ENCODE measurements at regions not wholly inside any gene's neighbourhood (a gene's known extent, or its start where the extent isn't known, plus 50 kb on each side); places are given as distances from the start of the nearest gene placed in this dataset.

GRCh38 chr15:37204692-37205091 lies 104.3 kb upstream of the MEIS2 start:
- TF ChIP-seq, protein P1, sequence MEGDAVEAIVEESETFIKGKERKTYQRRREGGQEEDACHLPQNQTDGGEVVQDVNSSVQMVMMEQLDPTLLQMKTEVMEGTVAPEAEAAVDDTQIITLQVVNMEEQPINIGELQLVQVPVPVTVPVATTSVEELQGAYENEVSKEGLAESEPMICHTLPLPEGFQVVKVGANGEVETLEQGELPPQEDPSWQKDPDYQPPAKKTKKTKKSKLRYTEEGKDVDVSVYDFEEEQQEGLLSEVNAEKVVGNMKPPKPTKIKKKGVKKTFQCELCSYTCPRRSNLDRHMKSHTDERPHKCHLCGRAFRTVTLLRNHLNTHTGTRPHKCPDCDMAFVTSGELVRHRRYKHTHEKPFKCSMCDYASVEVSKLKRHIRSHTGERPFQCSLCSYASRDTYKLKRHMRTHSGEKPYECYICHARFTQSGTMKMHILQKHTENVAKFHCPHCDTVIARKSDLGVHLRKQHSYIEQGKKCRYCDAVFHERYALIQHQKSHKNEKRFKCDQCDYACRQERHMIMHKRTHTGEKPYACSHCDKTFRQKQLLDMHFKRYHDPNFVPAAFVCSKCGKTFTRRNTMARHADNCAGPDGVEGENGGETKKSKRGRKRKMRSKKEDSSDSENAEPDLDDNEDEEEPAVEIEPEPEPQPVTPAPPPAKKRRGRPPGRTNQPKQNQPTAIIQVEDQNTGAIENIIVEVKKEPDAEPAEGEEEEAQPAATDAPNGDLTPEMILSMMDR (IDR thresholded peaks at IDR 0.05), result no peak
- TF ChIP-seq POLR2A (IDR thresholded peaks at IDR 0.05), result no peak
- intact Hi-C loops (cut with DNase I; ENCODE audit: low total_unique reads), result no loop called here
- H3K27ac ChIP-seq, result no peak overlapping the region
- H3K27me3 ChIP-seq, result no peaks in the 10 kb centered on the region
- H3K4me1 ChIP-seq, result no peaks in the 10 kb centered on the region
- no peaks in the 10 kb centered on the region for H3K36me3 ChIP-seq
- DNase-seq, result no peak
- H3K4me3 ChIP-seq, result no peak overlapping the region
- H3K9me3 ChIP-seq, result no peaks in the 10 kb centered on the region

DNA sequence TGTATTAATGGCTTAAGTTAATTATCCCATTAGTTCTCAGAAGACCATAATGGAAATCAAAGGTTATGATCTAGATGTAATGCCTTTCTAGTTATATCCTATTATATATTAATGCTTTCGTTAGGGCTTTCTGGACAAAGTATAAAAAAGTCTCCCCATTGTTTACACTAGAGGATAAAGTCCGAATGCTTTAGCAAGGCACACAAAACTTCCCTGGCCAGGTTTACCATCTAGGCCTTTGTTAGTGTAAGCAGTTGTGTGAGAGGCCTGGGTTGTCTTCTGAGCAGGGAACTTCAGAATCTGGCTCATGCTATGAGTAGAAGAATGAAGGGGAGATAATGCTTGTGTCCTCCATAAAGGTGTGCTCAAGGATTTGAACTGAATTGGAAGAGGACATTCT lies 106.3 kb upstream of the MEIS2 start:
- no peaks in the 10 kb centered on the region for H3K27me3 ChIP-seq
- H3K9me3 ChIP-seq, result no peaks in the 10 kb centered on the region
- intact Hi-C loops (cut with DNase I; ENCODE audit: low total_unique reads), result no loop called here
- no peaks in the 10 kb centered on the region for H3K4me1 ChIP-seq
- H3K4me3 ChIP-seq, result no peak overlapping the region
- no peaks in the 10 kb centered on the region for H3K36me3 ChIP-seq
- TF ChIP-seq POLR2A (IDR thresholded peaks at IDR 0.05), result no peak
- TF ChIP-seq, protein P1 (IDR thresholded peaks at IDR 0.05), result no peak
- DNase-seq, result no peak
- no peak overlapping the region for H3K27ac ChIP-seq

GRCh38 chr15:37208146-37209040 lies 108.0 kb upstream of the MEIS2 start:
- H3K27ac ChIP-seq, result no peak overlapping the region
- H3K4me3 ChIP-seq, result no peak overlapping the region
- intact Hi-C loops (cut with DNase I; ENCODE audit: low total_unique reads), result no loop called here
- no peak for DNase-seq
- TF ChIP-seq POLR2A (IDR thresholded peaks at IDR 0.05), result no peak
- TF ChIP-seq, protein P1 (IDR thresholded peaks at IDR 0.05), result no peak
- no peaks in the 10 kb centered on the region for H3K36me3 ChIP-seq
- no peaks in the 10 kb centered on the region for H3K27me3 ChIP-seq
- H3K4me1 ChIP-seq, result no peaks in the 10 kb centered on the region
- no peaks in the 10 kb centered on the region for H3K9me3 ChIP-seq

DNA sequence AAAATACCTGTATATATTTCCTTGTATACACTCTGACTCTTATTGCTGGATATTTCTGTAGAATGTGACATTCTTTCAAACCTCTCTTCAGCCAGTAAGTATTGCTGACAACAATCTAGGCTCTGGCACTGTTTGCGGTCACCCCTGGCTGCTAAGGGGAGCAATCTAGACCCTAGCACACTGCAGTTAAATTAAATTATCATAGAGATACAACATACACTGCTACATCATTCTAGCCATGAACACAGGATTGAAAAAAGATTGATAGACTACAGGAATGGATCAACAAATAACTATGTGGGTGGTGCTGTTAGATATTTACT lies 108.7 kb upstream of the MEIS2 start:
- Histone ChIP-seq H3K4me1 (no peaks in the 10 kb centered on the region), H3K27ac (no peak overlapping the region), H3K36me3 (no peaks in the 10 kb centered on the region), H3K9me3 (no peaks in the 10 kb centered on the region), H3K27me3 (no peaks in the 10 kb centered on the region), H3K4me3 (no peak overlapping the region)
- TF ChIP-seq, protein P1 (IDR thresholded peaks at IDR 0.05), result no peak
- TF ChIP-seq POLR2A (IDR thresholded peaks at IDR 0.05), result no peak
- intact Hi-C loops (cut with DNase I; ENCODE audit: low total_unique reads), result no loop called here
- no peak for DNase-seq

GRCh38 chr15:37217567-37217966 lies 117.2 kb upstream of the MEIS2 start:
- Histone ChIP-seq H3K36me3 (no peaks in the 10 kb centered on the region), H3K4me1 (no peaks in the 10 kb centered on the region), H3K27me3 (no peaks in the 10 kb centered on the region), H3K9me3 (no peaks in the 10 kb centered on the region), H3K27ac (no peak overlapping the region), H3K4me3 (no peak overlapping the region)
- intact Hi-C loops (cut with DNase I; ENCODE audit: low total_unique reads), result no loop called here
- TF ChIP-seq, protein P1 (IDR thresholded peaks at IDR 0.05), result no peak
- no peak for DNase-seq
